Mesenchymal stem cell (in vitro differentiated cells and primary cell): ENCODE measurements at regions not wholly inside any gene's neighbourhood (a gene's known extent, or its start where the extent isn't known, plus 50 kb on each side); places are given as distances from the start of the nearest gene placed in this dataset.

Experiments used
- DNase-seq: peaks from one replicate; pipeline ENCODE4 v3.0.0-alpha.2; 2013
- H2AFZ ChIP-seq: one replicate; pipeline ENCODE4 v1.6.1; 2013; ENCODE audit warnings: low read depth, mild to moderate bottlenecking, control low read depth, inconsistent platforms, low read length, moderate library complexity
- H2AK5ac ChIP-seq: 2 replicates; pipeline ENCODE4 v1.6.1; 2013; ENCODE audit warnings: low read length, moderate library complexity, mild to moderate bottlenecking, inconsistent platforms; ENCODE audit not compliant: severe bottlenecking
- H2BK120ac ChIP-seq: one replicate; pipeline ENCODE4 v1.6.1; 2013; ENCODE audit warnings: low read depth, mild to moderate bottlenecking, inconsistent platforms, low read length, moderate library complexity
- H2BK12ac ChIP-seq, 2 experiments: one replicate each; pipeline ENCODE4 v1.6.1; 2013; ENCODE audit warnings: inconsistent platforms in 2 of 2, low read length in 2 of 2, mild to moderate bottlenecking in 2 of 2, moderate library complexity in 2 of 2, control low read depth in 1 of 2
- H2BK15ac ChIP-seq: one replicate; pipeline ENCODE4 v1.6.1; 2013; ENCODE audit warnings: mild to moderate bottlenecking, low read depth, inconsistent platforms; ENCODE audit not compliant: poor library complexity, severe bottlenecking
- H2BK5ac ChIP-seq: 2 replicates; pipeline ENCODE4 v1.6.1; 2013; ENCODE audit warnings: low read depth, mild to moderate bottlenecking, low read length, control low read depth, inconsistent platforms; ENCODE audit not compliant: poor library complexity, severe bottlenecking
- H3K14ac ChIP-seq, 2 experiments: one replicate each; pipeline ENCODE4 v1.6.1; 2013; ENCODE audit warnings: inconsistent platforms in 2 of 2, low read length in 2 of 2, control low read depth in 1 of 2, mild to moderate bottlenecking in 1 of 2, moderate library complexity in 1 of 2
- H3K18ac ChIP-seq, 2 experiments: one replicate each; pipeline ENCODE4 v1.6.1; 2013; ENCODE audit warnings: inconsistent platforms in 2 of 2, low read length in 2 of 2, control low read depth in 1 of 2, low read depth in 1 of 2, mild to moderate bottlenecking in 1 of 2
- H3K23ac ChIP-seq, 2 experiments: one replicate each; pipeline ENCODE4 v1.6.1; 2013; ENCODE audit warnings: inconsistent platforms in 2 of 2, low read length in 2 of 2, mild to moderate bottlenecking in 2 of 2, moderate library complexity in 2 of 2, control low read depth in 1 of 2
- H3K27ac ChIP-seq: 2 replicates; pipeline ENCODE4 v1.5.1; 2013; ENCODE audit warnings: mild to moderate bottlenecking, moderate library complexity, low read length, control low read depth, inconsistent platforms; ENCODE audit not compliant: poor library complexity, severe bottlenecking
- H3K27me3 ChIP-seq, 2 experiments: 2 replicates each; pipeline versions ENCODE4 v1.6.1 to v1.7.0; 2013; ENCODE audit warnings: low read length in 2 of 2, mild to moderate bottlenecking in 2 of 2, moderate library complexity in 2 of 2, control low read depth in 1 of 2, inconsistent platforms in 1 of 2; ENCODE audit not compliant: control insufficient read depth in 1 of 2, insufficient read depth in 1 of 2
- H3K36me3 ChIP-seq, 2 experiments: 2 replicates each; pipeline versions ENCODE4 v1.6.1 to v1.7.0; 2013; ENCODE audit warnings: low read length in 2 of 2, control low read depth in 1 of 2, inconsistent platforms in 1 of 2, low read depth in 1 of 2, mild to moderate bottlenecking in 1 of 2; ENCODE audit not compliant: insufficient read depth in 2 of 2, control insufficient read depth in 1 of 2
- H3K4ac ChIP-seq, 2 experiments: one replicate each; pipeline ENCODE4 v1.6.1; 2013; ENCODE audit warnings: inconsistent platforms in 2 of 2, low read length in 2 of 2, mild to moderate bottlenecking in 2 of 2, moderate library complexity in 2 of 2, control low read depth in 1 of 2, low read depth in 1 of 2
- H3K4me1 ChIP-seq: 2 replicates; pipeline ENCODE4 v1.6.1; 2013; ENCODE audit warnings: low read depth, low read length, control low read depth; ENCODE audit not compliant: control insufficient read depth, insufficient read depth
- H3K4me2 ChIP-seq: 2 replicates; pipeline ENCODE4 v1.6.1; 2013; ENCODE audit warnings: low read length, mild to moderate bottlenecking, inconsistent platforms; ENCODE audit not compliant: poor library complexity, severe bottlenecking
- H3K4me3 ChIP-seq, 2 experiments: 2 replicates each; pipeline versions ENCODE4 v1.5.1 to v1.7.0; 2013; ENCODE audit warnings: low read length in 2 of 2, mild to moderate bottlenecking in 2 of 2, control low read depth in 1 of 2, low read depth in 1 of 2; ENCODE audit not compliant: insufficient read depth in 1 of 2
- H3K79me1 ChIP-seq: replicated peaks from 2 replicates; pipeline ENCODE4 v1.6.1; 2013; ENCODE audit warnings: mild to moderate bottlenecking, control low read depth, low read length, inconsistent platforms; ENCODE audit not compliant: poor library complexity, severe bottlenecking
- H3K9ac ChIP-seq: 2 replicates; pipeline ENCODE4 v1.7.0; 2013; ENCODE audit warnings: mild to moderate bottlenecking, low read length, moderate library complexity
- H3K9me3 ChIP-seq: 2 replicates; pipeline ENCODE4 v1.7.0; 2013; ENCODE audit warnings: mild to moderate bottlenecking, low read length; ENCODE audit not compliant: control insufficient read depth
- H4K8ac ChIP-seq: one replicate; pipeline ENCODE4 v1.6.1; 2013; ENCODE audit warnings: inconsistent platforms, mild to moderate bottlenecking, low read length, moderate library complexity
- H4K91ac ChIP-seq: one replicate; pipeline ENCODE4 v1.6.1; 2013; ENCODE audit warnings: mild to moderate bottlenecking, low read length, inconsistent platforms
- WGBS: methylation state at CpG from one replicate; pipeline ENCODE4 v1.1.7; 2013; ENCODE audit warnings: mixed read lengths; 5-methylcytosine and 5-hydroxymethylcytosine counted together

DNA sequence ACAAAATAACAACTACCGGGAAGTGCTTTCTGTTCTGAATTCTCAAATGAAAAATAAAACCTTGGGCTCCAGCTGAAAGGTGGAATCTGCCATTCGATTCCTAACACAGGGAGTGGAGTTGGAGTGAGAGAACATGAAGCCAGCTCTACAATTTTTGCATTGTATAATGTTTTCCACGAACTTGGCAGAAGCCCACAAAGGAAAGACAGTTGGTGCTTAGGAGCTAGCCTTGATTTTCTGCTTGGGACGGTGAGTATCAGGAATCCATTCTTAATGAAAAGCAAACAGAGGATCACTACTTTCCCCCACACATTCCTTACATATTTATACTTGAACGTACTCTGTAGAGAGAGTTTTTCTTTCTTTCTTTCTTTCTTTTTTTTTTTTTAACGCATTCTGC lies 74.2 kb upstream of the FBXL7 start:
- H3K4ac ChIP-seq: no peak overlapping the region
- H3K4me1 ChIP-seq: no peaks in the 10 kb centered on the region
- peak overlapping the region in 1 of 2 experiments; percentile 62 for H3K4me3 ChIP-seq
- no peak overlapping the region for H2BK12ac ChIP-seq
- no peak overlapping the region for H2BK5ac ChIP-seq
- peaks cover 3 to 12% of the 10 kb centered on the region in 2 experiments for H3K27me3 ChIP-seq
- no peak overlapping the region for H2BK120ac ChIP-seq
- H4K8ac ChIP-seq: no peak overlapping the region
- H3K18ac ChIP-seq: no peak overlapping the region
- 49% methylated on average over 3 of the region's 6 CpGs for WGBS
- no peak overlapping the region for H4K91ac ChIP-seq
- H3K9ac ChIP-seq: peak overlapping the region; percentile 46
- DNase-seq: no peak
- H3K14ac ChIP-seq: no peak overlapping the region
- H3K23ac ChIP-seq: no peak overlapping the region
- H3K4me2 ChIP-seq: peak overlapping the region; percentile 34
- H2AFZ ChIP-seq: no peak overlapping the region
- no peak overlapping the region for H3K27ac ChIP-seq
- H3K79me1 ChIP-seq: no peaks in the 10 kb centered on the region
- H2AK5ac ChIP-seq: no peak overlapping the region
- H3K36me3 ChIP-seq: no peaks in the 10 kb centered on the region
- no peak overlapping the region for H2BK15ac ChIP-seq
- no peaks in the 10 kb centered on the region for H3K9me3 ChIP-seq

DNA sequence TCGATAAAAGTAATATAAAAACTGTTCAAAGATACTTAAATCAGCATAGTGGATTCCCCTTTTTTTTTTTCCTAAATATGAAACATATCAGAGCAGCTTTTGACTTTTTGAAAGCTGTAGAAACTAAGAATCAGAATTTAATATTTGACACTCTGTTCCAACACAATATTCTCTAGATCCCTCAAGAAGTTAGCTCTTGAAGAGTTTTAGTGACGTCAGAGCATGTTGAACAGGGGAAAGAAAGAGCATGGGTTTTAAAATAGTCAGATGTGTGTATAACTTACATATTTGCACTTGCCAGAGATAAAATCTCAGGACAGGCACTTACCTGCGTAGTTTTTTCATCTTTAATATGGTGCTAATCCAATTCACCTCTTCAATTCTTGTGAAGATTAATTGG lies 75.2 kb upstream of the FBXL7 start:
- no peaks in the 10 kb centered on the region for H3K4me1 ChIP-seq
- H2BK12ac ChIP-seq: no peak overlapping the region
- H3K27me3 ChIP-seq: peaks cover 8 to 12% of the 10 kb centered on the region in 2 experiments
- no peak overlapping the region for H2AK5ac ChIP-seq
- no peak overlapping the region for H3K27ac ChIP-seq
- H2BK120ac ChIP-seq: no peak overlapping the region
- H3K79me1 ChIP-seq: no peaks in the 10 kb centered on the region
- H3K23ac ChIP-seq: no peak overlapping the region
- H2BK5ac ChIP-seq: no peak overlapping the region
- no peak overlapping the region for H4K8ac ChIP-seq
- H4K91ac ChIP-seq: no peak overlapping the region
- H3K18ac ChIP-seq: no peak overlapping the region
- no peaks in the 10 kb centered on the region for H3K9me3 ChIP-seq
- no peak overlapping the region for H3K4me2 ChIP-seq
- WGBS: 88% methylated on average over 1 of the region's 3 CpGs
- H3K36me3 ChIP-seq: no peaks in the 10 kb centered on the region
- no peak overlapping the region for H2AFZ ChIP-seq
- H3K4ac ChIP-seq: no peak overlapping the region
- H3K14ac ChIP-seq: no peak overlapping the region
- no peak overlapping the region for H3K9ac ChIP-seq
- no peak overlapping the region for H2BK15ac ChIP-seq
- no peak overlapping the region for H3K4me3 ChIP-seq
- no peak for DNase-seq

DNA sequence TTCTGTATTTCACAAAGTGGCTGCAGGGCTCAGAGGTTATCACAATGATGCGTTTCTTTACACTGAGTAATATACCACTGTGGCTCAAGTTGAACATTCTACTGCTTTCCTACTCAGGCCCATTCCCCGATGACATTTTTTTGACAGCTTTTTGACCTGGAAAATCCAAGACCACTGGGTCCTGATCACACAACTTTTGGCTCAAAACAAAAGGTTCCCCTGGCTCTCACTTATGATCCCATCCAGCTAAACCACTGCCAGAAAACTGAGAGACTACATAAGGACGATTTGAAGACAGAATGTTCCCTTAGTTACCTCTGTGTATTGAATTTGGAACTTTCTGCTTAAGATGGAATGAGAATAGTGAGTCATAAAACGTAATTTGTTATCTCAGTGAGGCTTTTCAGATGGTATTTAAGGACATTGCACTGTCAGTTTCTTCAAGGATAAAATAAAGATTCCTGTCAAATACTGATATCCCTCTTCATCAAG lies 78.0 kb upstream of the FBXL7 start:
- peaks cover 11 to 12% of the 10 kb centered on the region in 2 experiments for H3K27me3 ChIP-seq
- no peaks in the 10 kb centered on the region for H3K9me3 ChIP-seq
- H3K4ac ChIP-seq: no peak overlapping the region
- no peak overlapping the region for H3K4me3 ChIP-seq
- H3K18ac ChIP-seq: no peak overlapping the region
- H2BK120ac ChIP-seq: no peak overlapping the region
- H3K4me1 ChIP-seq: no peaks in the 10 kb centered on the region
- H3K36me3 ChIP-seq: no peaks in the 10 kb centered on the region
- no peak overlapping the region for H2BK12ac ChIP-seq
- no peak overlapping the region for H2AK5ac ChIP-seq
- WGBS: 38% methylated on average over 4 of the region's 4 CpGs
- H3K14ac ChIP-seq: no peak overlapping the region
- no peak overlapping the region for H2BK5ac ChIP-seq
- H2BK15ac ChIP-seq: no peak overlapping the region
- H2AFZ ChIP-seq: no peak overlapping the region
- H4K91ac ChIP-seq: no peak overlapping the region
- H4K8ac ChIP-seq: no peak overlapping the region
- H3K23ac ChIP-seq: no peak overlapping the region
- no peak overlapping the region for H3K9ac ChIP-seq
- DNase-seq: no peak
- H3K4me2 ChIP-seq: no peak overlapping the region
- H3K27ac ChIP-seq: no peak overlapping the region
- H3K79me1 ChIP-seq: no peaks in the 10 kb centered on the region

DNA sequence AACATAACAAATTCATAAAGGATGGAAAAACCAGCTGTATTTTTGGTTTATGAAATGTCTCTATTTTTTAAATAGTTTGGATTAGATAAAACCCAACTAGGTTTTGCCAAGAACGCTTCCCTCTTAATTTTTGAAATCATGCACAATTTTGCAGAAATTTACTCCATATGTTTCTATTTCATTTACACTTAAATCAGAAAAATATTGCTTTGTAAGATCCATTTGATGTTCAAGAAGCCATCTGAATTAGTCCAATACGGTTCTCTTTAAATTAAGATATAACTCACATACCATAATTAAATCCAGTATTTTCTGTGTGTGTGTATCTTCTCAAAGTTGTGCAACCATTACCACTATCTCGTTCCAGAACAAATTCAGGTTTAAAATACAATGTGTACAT lies 78.6 kb upstream of the FBXL7 start:
- peaks cover 8 to 12% of the 10 kb centered on the region in 2 experiments for H3K27me3 ChIP-seq
- no peaks in the 10 kb centered on the region for H3K79me1 ChIP-seq
- no peak overlapping the region for H3K9ac ChIP-seq
- H3K18ac ChIP-seq: no peak overlapping the region
- no peak for DNase-seq
- no peaks in the 10 kb centered on the region for H3K9me3 ChIP-seq
- no peak overlapping the region for H3K4me3 ChIP-seq
- no peak overlapping the region for H3K4ac ChIP-seq
- no peak overlapping the region for H2BK5ac ChIP-seq
- H3K36me3 ChIP-seq: no peaks in the 10 kb centered on the region
- H4K91ac ChIP-seq: no peak overlapping the region
- H3K27ac ChIP-seq: no peak overlapping the region
- H3K14ac ChIP-seq: no peak overlapping the region
- H4K8ac ChIP-seq: no peak overlapping the region
- H2BK15ac ChIP-seq: no peak overlapping the region
- H2BK12ac ChIP-seq: no peak overlapping the region
- no CpG with 5 or more reads among the region's 3 CpGs for WGBS
- H2AK5ac ChIP-seq: no peak overlapping the region
- H3K4me2 ChIP-seq: no peak overlapping the region
- no peak overlapping the region for H2AFZ ChIP-seq
- no peak overlapping the region for H3K23ac ChIP-seq
- H3K4me1 ChIP-seq: no peaks in the 10 kb centered on the region
- H2BK120ac ChIP-seq: no peak overlapping the region
